ENCODE measurements at regions not wholly inside any gene's neighbourhood (a gene's known extent, or its start where the extent isn't known, plus 50 kb on each side); places are given as distances from the start of the nearest gene placed in this dataset.

GRCh38 chr1:4973341-4973740 lies 318.9 kb downstream of the AJAP1 start:
- intact Hi-C loops (cut with micrococcal nuclease): no loop called here

GRCh38 chr1:4972761-4973320 lies 318.4 kb downstream of the AJAP1 start:
- intact Hi-C loops (cut with micrococcal nuclease): no loop called here

GRCh38 chr1:4971666-4972065 lies 317.3 kb downstream of the AJAP1 start:
- intact Hi-C loops (cut with micrococcal nuclease): no loop called here

- intact Hi-C loops (cut with micrococcal nuclease): no loop called here
Measured at GRCh38 chr1:4970532-4970931, 316.1 kb downstream of the AJAP1 start.

GRCh38 chr1:4969556-4970129 lies 315.2 kb downstream of the AJAP1 start:
- intact Hi-C loops (cut with micrococcal nuclease): no loop called here

- intact Hi-C loops (cut with micrococcal nuclease): no loop called here
Measured at GRCh38 chr1:4965346-4966075, 311.1 kb downstream of the AJAP1 start.

GRCh38 chr1:4964634-4965345 lies 310.4 kb downstream of the AJAP1 start:
- intact Hi-C loops (cut with micrococcal nuclease): no loop called here

GRCh38 chr1:4963251-4963650 lies 308.8 kb downstream of the AJAP1 start:
- intact Hi-C loops (cut with micrococcal nuclease): no loop called here

- intact Hi-C loops (cut with micrococcal nuclease): no loop called here
Measured at GRCh38 chr1:4962836-4963235, 308.4 kb downstream of the AJAP1 start.

GRCh38 chr1:4961935-4962645 lies 307.7 kb downstream of the AJAP1 start:
- intact Hi-C loops (cut with micrococcal nuclease): no loop called here

GRCh38 chr1:4960782-4961475 lies 306.5 kb downstream of the AJAP1 start:
- intact Hi-C loops (cut with micrococcal nuclease): no loop called here

GRCh38 chr1:4960336-4960735 lies 305.9 kb downstream of the AJAP1 start:
- intact Hi-C loops (cut with micrococcal nuclease): no loop called here

- intact Hi-C loops (cut with micrococcal nuclease): no loop called here
Measured at GRCh38 chr1:4959216-4959615, 304.8 kb downstream of the AJAP1 start.

GRCh38 chr1:4957027-4957426 lies 302.6 kb downstream of the AJAP1 start:
- intact Hi-C loops (cut with micrococcal nuclease): no loop called here

GRCh38 chr1:4954392-4954791 lies 300.0 kb downstream of the AJAP1 start:
- intact Hi-C loops (cut with micrococcal nuclease): no loop called here

- intact Hi-C loops (cut with micrococcal nuclease): no loop called here
Measured at GRCh38 chr1:4951601-4952000, 297.2 kb downstream of the AJAP1 start.

- intact Hi-C loops (cut with micrococcal nuclease): no loop called here
Measured at GRCh38 chr1:4946343-4946742, 291.9 kb downstream of the AJAP1 start.

GRCh38 chr1:4944911-4945310 lies 290.5 kb downstream of the AJAP1 start:
- intact Hi-C loops (cut with micrococcal nuclease): no loop called here

GRCh38 chr1:4944072-4944471 lies 289.7 kb downstream of the AJAP1 start:
- intact Hi-C loops (cut with micrococcal nuclease): no loop called here

GRCh38 chr1:4939266-4939665 lies 284.9 kb downstream of the AJAP1 start:
- intact Hi-C loops (cut with micrococcal nuclease): no loop called here

GRCh38 chr1:4937876-4938534 lies 283.6 kb downstream of the AJAP1 start:
- intact Hi-C loops (cut with micrococcal nuclease): no loop called here
